ENCODE measurements at regions not wholly inside any gene's neighbourhood (a gene's known extent, or its start where the extent isn't known, plus 50 kb on each side); places are given as distances from the start of the nearest gene placed in this dataset.
"Not testable (repeated sequence)": the region's sequence is repeated elsewhere in the genome, so short reads cannot be mapped to it uniquely, and the experiment has no call there.

DNA sequence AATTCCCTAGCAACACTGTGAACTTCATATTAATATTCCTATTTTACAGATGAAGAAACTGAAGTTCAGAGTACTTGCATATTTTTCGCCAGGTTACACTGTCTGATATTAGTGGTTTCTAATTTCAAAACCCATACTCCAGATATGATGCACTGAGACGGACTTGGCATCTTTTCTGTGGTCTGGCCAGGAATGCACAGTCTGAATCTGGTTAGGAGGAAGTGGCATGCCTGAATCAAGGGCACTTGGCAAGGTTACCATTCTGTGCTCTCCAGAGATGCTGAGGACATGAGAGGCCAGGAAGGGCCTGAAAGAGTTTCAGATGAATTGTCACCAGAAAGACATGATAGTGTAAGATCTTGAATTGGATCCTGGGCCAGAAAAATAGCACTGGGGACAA, 150.1 kb downstream of the HAO1 start:
- peak; percentile 75 for DNase-seq (ENCODE audit: low read depth)

DNA sequence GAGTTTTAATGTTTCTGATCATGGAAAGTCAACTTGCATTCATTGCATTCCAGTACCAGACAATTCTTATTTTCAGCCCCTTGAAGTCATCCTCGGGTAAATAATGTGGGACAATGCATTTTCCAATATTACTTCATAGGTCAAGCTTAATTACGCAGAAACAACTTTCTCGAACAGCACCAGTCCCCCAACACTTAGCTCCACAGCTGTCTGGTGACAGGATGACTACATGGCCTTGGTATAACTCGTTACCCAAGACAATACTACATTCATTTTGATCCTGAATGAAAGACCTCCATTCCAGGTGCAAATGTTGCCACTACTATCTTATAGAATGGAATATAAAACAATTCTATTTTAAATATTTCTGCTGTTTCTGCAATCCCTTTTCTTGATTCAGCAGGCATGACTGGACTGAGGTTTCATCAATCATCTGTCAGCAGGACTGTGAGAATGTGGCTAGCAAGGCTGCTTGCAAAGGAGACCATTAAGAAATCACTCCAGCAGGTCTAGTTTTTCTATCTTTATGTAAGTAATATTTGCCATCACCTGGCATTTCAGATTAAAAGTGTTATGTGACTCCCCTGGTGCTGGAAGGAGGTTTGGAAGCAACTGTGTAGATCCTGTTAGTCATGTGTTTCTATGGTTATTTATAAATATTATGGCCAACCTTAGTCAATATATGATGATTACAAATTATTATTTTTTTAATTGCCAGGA, 147.9 kb downstream of the HAO1 start:
- DNase-seq (ENCODE audit: low read depth): no peak

DNA sequence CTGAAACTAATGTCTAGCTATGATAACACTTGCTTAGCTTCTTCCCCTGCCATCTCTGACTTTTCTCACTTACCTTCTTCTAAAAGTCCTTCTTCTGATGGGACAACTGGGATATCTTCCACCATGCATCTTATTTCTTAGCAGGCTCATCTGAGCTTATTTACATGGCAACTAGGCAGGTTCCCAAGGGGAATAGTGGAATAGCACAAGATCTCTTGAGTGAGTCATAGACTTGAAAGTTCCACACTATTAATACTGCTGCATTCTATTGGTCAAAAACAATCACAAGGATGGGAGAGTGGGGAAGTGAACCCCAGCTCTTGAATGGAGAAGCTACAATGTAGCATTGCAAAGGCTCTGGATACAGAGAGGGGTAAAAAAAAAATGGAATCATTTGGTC, 142.1 kb downstream of the HAO1 start:
- no peak for DNase-seq (ENCODE audit: low read depth)

DNA sequence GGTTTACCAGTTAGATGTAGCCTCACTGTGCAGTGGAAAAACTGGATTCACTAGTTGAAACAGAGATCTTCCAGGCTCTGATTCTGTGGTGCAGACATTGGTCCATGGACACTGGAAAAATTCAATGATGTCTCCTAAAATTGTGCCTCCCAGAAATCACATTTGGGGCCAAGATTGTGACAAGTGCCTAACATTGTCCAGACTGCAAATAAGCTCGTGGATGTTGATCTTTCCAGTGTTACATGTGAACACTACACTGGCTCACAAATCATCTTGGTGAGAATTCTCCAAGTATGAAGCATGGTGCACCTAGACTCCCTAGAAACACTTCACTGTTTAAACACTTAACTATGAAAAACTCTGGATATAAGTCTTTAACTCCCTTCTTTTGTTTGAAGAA, 140.4 kb downstream of the HAO1 start:
- no peak for DNase-seq (ENCODE audit: low read depth)

DNA sequence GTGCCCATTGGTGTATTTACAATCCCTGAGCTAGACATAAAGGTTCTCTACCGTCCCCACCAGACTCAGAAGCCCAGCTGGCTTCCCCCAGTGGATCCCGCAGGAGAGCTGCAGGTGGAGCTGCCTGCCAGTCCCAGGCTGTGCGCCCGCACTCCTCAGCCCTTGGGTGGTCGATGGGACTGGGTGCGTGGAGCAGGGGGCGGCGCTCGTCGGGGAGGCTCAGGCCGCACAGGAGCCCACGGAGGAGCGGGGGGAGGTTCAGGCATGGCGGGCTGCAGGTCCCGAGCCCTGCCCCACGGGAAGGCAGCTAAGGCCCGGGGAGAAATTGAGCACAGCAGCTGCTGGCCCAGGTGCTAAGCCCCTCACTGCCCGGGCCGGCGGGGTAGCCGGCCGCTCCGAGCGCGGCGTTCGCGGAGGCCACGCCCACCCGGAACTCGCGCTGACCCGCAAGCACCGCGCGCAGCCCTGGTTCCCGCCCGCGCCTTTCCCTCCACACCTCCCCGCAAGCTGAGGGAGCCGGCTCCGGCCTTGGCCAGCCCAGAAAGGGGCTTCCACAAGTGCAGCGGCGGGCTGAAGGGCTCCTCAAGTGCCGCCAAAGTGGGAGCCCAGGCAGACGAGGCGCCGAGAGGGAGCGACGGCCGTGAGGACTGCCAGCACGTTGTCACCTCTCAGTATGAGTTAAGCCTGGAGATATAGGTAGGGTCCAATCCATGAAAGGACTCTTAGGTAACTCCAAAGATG, 136.7 kb downstream of the HAO1 start:
- DNase-seq (ENCODE audit: low read depth): not testable (repeated sequence)

DNA sequence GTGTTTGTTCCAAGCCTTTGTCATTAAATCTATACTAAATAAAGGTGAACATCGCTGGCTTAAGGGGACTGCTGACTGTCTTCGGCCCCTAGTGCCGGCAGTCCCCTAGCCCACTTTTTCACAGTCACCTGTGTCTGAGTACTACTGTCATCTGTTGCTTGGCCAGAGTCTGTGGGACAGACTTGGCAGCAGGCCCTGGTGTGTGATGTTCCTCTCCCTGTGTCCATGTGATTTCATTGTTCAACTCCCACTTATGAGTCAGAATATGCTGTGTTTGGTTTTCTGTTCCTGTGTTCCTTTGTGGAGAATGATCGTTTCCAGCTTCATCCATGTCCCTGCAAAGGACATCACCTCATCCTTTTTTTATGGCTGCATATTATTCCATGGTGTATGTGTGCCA, 133.4 kb downstream of the HAO1 start:
- no peak for DNase-seq (ENCODE audit: low read depth)

DNA sequence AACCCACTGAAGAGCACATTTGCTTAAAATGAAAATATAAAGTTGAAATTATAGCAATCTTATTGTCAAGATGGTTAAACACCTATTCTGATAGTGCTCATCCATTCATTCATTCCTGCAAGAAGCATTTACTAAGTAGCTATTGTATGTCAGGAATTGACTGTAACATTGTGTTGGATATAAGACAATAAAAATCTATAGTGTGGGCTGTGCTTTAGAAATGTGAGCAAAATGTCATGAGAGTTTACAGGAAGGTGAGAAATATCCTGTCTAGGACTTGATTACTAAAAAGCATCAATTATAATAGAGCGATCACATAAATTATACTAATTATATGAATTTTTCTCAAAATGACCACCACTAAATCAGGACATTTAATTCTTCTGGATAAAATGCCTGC, 123.0 kb downstream of the HAO1 start:
- DNase-seq (ENCODE audit: low read depth): no peak

DNA sequence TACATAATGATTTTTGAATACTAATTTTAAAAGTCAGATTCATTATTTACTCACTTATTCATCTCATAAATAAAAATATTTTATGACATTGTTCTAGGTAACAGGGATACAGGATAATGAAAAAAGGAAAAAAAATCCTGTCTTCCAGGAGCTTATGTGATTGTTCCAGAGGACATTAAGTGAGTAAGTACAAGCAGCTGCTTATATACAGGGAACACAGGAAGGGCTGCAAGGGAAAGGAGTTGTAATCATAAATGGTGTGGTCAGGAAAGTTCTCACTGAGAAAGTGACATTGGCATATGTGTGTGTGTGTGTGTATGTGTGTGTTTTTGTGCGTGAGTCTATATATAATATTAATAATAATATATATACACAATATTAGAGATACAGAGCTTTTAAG, 121.8 kb downstream of the HAO1 start:
- DNase-seq (ENCODE audit: low read depth): no peak

DNA sequence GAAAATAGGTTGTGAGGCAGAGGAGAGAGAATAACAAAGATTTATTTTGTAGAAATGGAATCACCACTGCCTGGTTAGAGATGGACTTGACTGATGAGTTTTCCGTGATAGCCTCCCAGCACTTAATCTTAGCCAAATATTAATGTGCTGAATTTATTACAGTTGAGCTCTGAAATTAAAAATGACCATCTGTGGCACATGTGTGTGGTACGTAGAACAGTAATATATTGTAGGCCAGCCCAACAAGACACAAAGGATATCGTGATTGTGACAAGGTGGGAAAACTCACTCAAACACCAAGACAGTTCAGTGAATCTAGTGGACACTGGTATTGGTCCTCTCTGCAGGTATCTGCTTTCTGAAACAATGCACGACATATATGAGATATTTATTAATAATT, 119.4 kb downstream of the HAO1 start:
- no peak for DNase-seq (ENCODE audit: low read depth)

DNA sequence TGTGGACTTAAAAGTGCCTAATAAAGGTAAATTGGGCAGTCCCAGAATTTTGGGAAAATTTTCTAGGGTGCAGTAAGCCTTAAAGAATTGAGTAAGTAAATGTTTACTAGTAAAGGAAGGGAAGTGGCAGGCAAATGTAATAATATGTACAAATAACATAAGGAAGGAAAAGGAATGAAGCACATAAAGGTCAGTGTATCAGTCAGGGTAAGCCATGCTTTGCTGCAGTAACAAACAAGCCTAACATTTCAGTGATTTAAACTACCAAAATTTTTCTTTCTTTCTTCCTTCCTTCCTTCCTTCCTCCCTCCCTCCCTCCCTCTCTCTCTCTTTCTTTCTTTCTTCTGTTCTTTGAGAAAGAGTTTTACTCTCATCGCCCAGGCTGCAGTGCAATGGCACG, 117.5 kb downstream of the HAO1 start:
- DNase-seq (ENCODE audit: low read depth): no peak

DNA sequence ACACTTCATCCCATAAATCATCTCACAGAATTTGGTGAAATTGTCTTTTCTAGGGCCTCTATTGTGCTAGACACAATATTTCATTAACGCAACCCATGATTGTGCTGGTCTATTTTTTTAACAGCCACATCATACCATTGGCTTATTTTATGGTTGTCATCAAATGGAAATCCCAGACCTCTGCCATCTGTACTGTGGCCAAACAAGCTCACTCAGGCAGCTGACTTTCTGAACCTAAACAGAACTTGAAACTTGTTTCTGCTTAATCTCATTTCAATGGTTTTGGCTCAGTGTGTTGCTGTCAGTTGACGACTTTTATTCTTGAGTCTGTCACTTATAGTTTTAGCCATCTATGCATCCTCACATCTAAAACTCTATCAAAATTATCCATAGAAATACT, 111.8 kb downstream of the HAO1 start:
- no peak for DNase-seq (ENCODE audit: low read depth)

DNA sequence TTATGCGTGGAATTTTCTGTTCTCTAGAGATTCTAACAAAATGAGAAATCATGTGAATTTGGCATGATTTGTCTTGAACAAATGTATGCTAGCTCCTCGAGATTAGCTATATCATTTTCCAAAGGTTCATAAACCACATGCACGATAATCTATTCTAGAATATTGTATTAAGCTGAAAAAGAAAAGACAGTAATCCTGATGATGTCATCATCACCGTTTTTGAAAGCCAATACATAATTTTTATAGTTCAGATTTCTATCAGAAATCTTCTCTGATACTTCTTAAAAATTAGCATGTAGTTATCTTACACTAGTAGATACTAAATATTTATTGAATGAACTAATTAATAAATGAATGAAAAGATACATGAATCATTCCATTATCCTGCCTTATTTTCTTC, 111.2 kb downstream of the HAO1 start:
- DNase-seq (ENCODE audit: low read depth): no peak

DNA sequence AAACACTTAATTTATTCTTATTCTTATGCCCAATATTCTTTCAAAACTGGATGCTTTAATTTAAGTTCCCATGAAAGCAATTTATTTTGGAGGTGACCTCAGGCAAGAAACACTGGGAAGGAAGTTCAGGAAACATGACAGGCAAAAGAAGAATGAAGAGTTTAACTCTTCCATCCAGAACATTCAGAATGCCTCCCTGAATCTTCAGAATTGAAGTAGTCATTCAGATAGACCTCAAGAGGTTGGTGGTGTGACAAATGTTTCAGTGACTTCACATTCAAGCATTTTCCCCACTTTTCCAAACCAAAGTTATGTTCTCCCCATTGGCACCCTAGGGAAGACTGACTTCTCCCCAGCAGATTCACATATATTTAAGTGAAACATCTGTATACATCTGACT, 110.5 kb downstream of the HAO1 start:
- no peak for DNase-seq (ENCODE audit: low read depth)
